Neuron (in vitro differentiated cells): ENCODE measurements at regions not wholly inside any gene's neighbourhood (a gene's known extent, or its start where the extent isn't known, plus 50 kb on each side); places are given as distances from the start of the nearest gene placed in this dataset.

Experiments used
- H2AFZ ChIP-seq: one replicate; pipeline ENCODE4 v1.6.1; 2013; ENCODE audit warnings: low read depth, mild to moderate bottlenecking, inconsistent platforms, low read length, moderate library complexity
- H3K27me3 ChIP-seq: one replicate; pipeline ENCODE4 v1.6.1; 2013; ENCODE audit warnings: low read length; ENCODE audit not compliant: insufficient read depth
- H3K36me3 ChIP-seq: one replicate; pipeline ENCODE4 v1.6.1; 2013; ENCODE audit warnings: low read length; ENCODE audit not compliant: insufficient read depth
- H3K4me1 ChIP-seq: one replicate; pipeline ENCODE4 v1.6.1; 2013; ENCODE audit warnings: low read length; ENCODE audit not compliant: insufficient read depth
- H3K4me3 ChIP-seq: 2 replicates; pipeline ENCODE4 v1.5.1; 2013; ENCODE audit warnings: mild to moderate bottlenecking, low read length, moderate library complexity
- H3K9me3 ChIP-seq: one replicate; pipeline ENCODE4 v1.6.1; 2013; ENCODE audit warnings: low read length

- Histone ChIP-seq H3K4me3 (no peak overlapping the region), H3K4me1 (peaks cover 7% of the 10 kb centered on the region), H3K36me3 (no peaks in the 10 kb centered on the region), H3K9me3 (no peaks in the 10 kb centered on the region), H2AFZ (no peak overlapping the region), H3K27me3 (no peaks in the 10 kb centered on the region)
Measured at GRCh38 chr2:58803192-58803591, 562.1 kb upstream of the FANCL start.

GRCh38 chr2:58800881-58801280 is 559.8 kb upstream of the FANCL start:
- Histone ChIP-seq H3K27me3 (no peaks in the 10 kb centered on the region), H3K4me1 (no peaks in the 10 kb centered on the region), H2AFZ (no peak overlapping the region), H3K36me3 (no peaks in the 10 kb centered on the region), H3K4me3 (no peak overlapping the region), H3K9me3 (no peaks in the 10 kb centered on the region)

- Histone ChIP-seq H3K4me3 (no peak overlapping the region), H3K9me3 (no peaks in the 10 kb centered on the region)
Measured at GRCh38 chr2:58798676-58799208, 557.6 kb upstream of the FANCL start.

GRCh38 chr2:58796239-58796910 is 555.2 kb upstream of the FANCL start:
- Histone ChIP-seq H2AFZ (no peak overlapping the region), H3K27me3 (no peaks in the 10 kb centered on the region), H3K4me3 (no peak overlapping the region), H3K36me3 (no peaks in the 10 kb centered on the region), H3K9me3 (no peaks in the 10 kb centered on the region), H3K4me1 (no peaks in the 10 kb centered on the region)

More at GRCh38 chr2:58798676-58799208, 557.6 kb upstream of the FANCL start:
- H3K27me3 ChIP-seq, result no peaks in the 10 kb centered on the region
- no peak overlapping the region for H2AFZ ChIP-seq
- no peaks in the 10 kb centered on the region for H3K36me3 ChIP-seq
- no peaks in the 10 kb centered on the region for H3K4me1 ChIP-seq

- Histone ChIP-seq H3K27me3 (no peaks in the 10 kb centered on the region), H3K9me3 (no peaks in the 10 kb centered on the region), H3K4me1 (no peaks in the 10 kb centered on the region), H2AFZ (no peak overlapping the region), H3K36me3 (no peaks in the 10 kb centered on the region), H3K4me3 (no peak overlapping the region)
Measured at GRCh38 chr2:58794916-58795315, 553.8 kb upstream of the FANCL start.

- H3K4me1 ChIP-seq, result no peaks in the 10 kb centered on the region
- no peaks in the 10 kb centered on the region for H3K9me3 ChIP-seq
- no peaks in the 10 kb centered on the region for H3K27me3 ChIP-seq
- H3K4me3 ChIP-seq, result no peak overlapping the region
- no peaks in the 10 kb centered on the region for H3K36me3 ChIP-seq
- H2AFZ ChIP-seq, result no peak overlapping the region
Measured at GRCh38 chr2:58794103-58794502, 553.0 kb upstream of the FANCL start.

- no peaks in the 10 kb centered on the region for H3K27me3 ChIP-seq
- H3K4me1 ChIP-seq, result no peaks in the 10 kb centered on the region
- no peak overlapping the region for H3K4me3 ChIP-seq
- H2AFZ ChIP-seq, result no peak overlapping the region
- H3K36me3 ChIP-seq, result no peaks in the 10 kb centered on the region
- H3K9me3 ChIP-seq, result no peaks in the 10 kb centered on the region
Measured at GRCh38 chr2:58788402-58788801, 547.3 kb upstream of the FANCL start.

- H3K4me1 ChIP-seq, result peaks cover 12% of the 10 kb centered on the region
- H3K27me3 ChIP-seq, result no peaks in the 10 kb centered on the region
- no peaks in the 10 kb centered on the region for H3K9me3 ChIP-seq
- no peak overlapping the region for H2AFZ ChIP-seq
- H3K36me3 ChIP-seq, result no peaks in the 10 kb centered on the region
- no peak overlapping the region for H3K4me3 ChIP-seq
Measured at GRCh38 chr2:58770846-58771245, 529.7 kb upstream of the FANCL start.

GRCh38 chr2:58769864-58770234 is 528.7 kb upstream of the FANCL start:
- no peaks in the 10 kb centered on the region for H3K27me3 ChIP-seq
- H2AFZ ChIP-seq, result no peak overlapping the region
- no peaks in the 10 kb centered on the region for H3K9me3 ChIP-seq
- H3K4me3 ChIP-seq, result no peak overlapping the region
- H3K36me3 ChIP-seq, result no peaks in the 10 kb centered on the region
- peaks cover 12% of the 10 kb centered on the region for H3K4me1 ChIP-seq

- Histone ChIP-seq H3K9me3 (no peaks in the 10 kb centered on the region), H2AFZ (no peak overlapping the region), H3K36me3 (no peaks in the 10 kb centered on the region), H3K27me3 (no peaks in the 10 kb centered on the region), H3K4me1 (peaks cover 12% of the 10 kb centered on the region), H3K4me3 (no peak overlapping the region)
Measured at GRCh38 chr2:58769111-58769863, 528.2 kb upstream of the FANCL start.

- Histone ChIP-seq H3K4me1 (peaks cover 12% of the 10 kb centered on the region), H3K9me3 (no peaks in the 10 kb centered on the region), H3K36me3 (no peaks in the 10 kb centered on the region), H3K27me3 (no peaks in the 10 kb centered on the region), H3K4me3 (no peak overlapping the region), H2AFZ (no peak overlapping the region)
Measured at GRCh38 chr2:58768715-58769080, 527.6 kb upstream of the FANCL start.

- Histone ChIP-seq H3K27me3 (no peaks in the 10 kb centered on the region), H3K4me1 (peaks cover 14% of the 10 kb centered on the region), H3K4me3 (no peak overlapping the region), H3K36me3 (no peaks in the 10 kb centered on the region), H3K9me3 (no peaks in the 10 kb centered on the region), H2AFZ (no peak overlapping the region)
Measured at GRCh38 chr2:58767828-58768714, 526.9 kb upstream of the FANCL start.
